ENCODE measurements at regions not wholly inside any gene's neighbourhood (a gene's known extent, or its start where the extent isn't known, plus 50 kb on each side); places are given as distances from the start of the nearest gene placed in this dataset.
A peak's percentile ranks its signal among the peaks of the same experiment; 100 is the strongest.

- no peak for TF ChIP-seq EZH2 (IDR thresholded peaks at IDR 0.05; ENCODE audit: low read length)
- TF ChIP-seq, protein P1, sequence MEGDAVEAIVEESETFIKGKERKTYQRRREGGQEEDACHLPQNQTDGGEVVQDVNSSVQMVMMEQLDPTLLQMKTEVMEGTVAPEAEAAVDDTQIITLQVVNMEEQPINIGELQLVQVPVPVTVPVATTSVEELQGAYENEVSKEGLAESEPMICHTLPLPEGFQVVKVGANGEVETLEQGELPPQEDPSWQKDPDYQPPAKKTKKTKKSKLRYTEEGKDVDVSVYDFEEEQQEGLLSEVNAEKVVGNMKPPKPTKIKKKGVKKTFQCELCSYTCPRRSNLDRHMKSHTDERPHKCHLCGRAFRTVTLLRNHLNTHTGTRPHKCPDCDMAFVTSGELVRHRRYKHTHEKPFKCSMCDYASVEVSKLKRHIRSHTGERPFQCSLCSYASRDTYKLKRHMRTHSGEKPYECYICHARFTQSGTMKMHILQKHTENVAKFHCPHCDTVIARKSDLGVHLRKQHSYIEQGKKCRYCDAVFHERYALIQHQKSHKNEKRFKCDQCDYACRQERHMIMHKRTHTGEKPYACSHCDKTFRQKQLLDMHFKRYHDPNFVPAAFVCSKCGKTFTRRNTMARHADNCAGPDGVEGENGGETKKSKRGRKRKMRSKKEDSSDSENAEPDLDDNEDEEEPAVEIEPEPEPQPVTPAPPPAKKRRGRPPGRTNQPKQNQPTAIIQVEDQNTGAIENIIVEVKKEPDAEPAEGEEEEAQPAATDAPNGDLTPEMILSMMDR (optimal IDR thresholded peaks at IDR 0.05 in 1 of 3, IDR thresholded peaks at IDR 0.05 in 1 of 3, conservative IDR thresholded peaks at IDR 0.05 in 1 of 3; ENCODE audit: extremely low read depth in 1 of 3, insufficient read depth in 2 of 3, low read length in 3 of 3): peak in 1 of 3 experiments; percentile 3
- no peaks in the 10 kb centered on the region for H4K20me1 ChIP-seq (ENCODE audit: control insufficient read depth, extremely low read depth, insufficient read depth, low read length)
Measured at GRCh38 chr4:67035501-67035900, 509.8 kb downstream of the CENPC start.

GRCh38 chr4:67030636-67031035 is 514.7 kb downstream of the CENPC start:
- H3K4me2 ChIP-seq (ENCODE audit: control insufficient read depth, extremely low read depth, insufficient read depth, low read depth, low read length): peak overlapping the region; percentile 26
- no peaks in the 10 kb centered on the region for H4K20me1 ChIP-seq (ENCODE audit: control insufficient read depth, extremely low read depth, insufficient read depth, low read length)
- H3K27ac ChIP-seq (ENCODE audit: control insufficient read depth, insufficient read depth, low read length): peak overlapping the region; percentile 0
- FAIRE-seq (peak; percentile 62), DNase-seq (ENCODE audit: low read depth, low spot score) (no peak)
- TF ChIP-seq, protein P1 (optimal IDR thresholded peaks at IDR 0.05 in 1 of 3, IDR thresholded peaks at IDR 0.05 in 1 of 3, conservative IDR thresholded peaks at IDR 0.05 in 1 of 3; ENCODE audit: extremely low read depth in 1 of 3, insufficient read depth in 2 of 3, low read length in 3 of 3): no peak
- no peak for TF ChIP-seq EZH2 (IDR thresholded peaks at IDR 0.05; ENCODE audit: low read length)
- H2AFZ ChIP-seq (ENCODE audit: control insufficient read depth, low read length): peak overlapping the region; percentile 8
- no peaks in the 10 kb centered on the region for H3K9me1 ChIP-seq (ENCODE audit: control insufficient read depth, extremely low read depth, insufficient read depth, low read length)
- no peaks in the 10 kb centered on the region for H3K36me3 ChIP-seq (ENCODE audit: control insufficient read depth in 2 of 2, extremely low read depth in 1 of 2, insufficient read depth in 2 of 2, low read length in 2 of 2)
- dilution Hi-C loops (cut with MboI; ENCODE audit: extremely low pct_ligation_motif_present, low sequenced_read_pairs): no loop called here
- no peaks in the 10 kb centered on the region for H3K27me3 ChIP-seq (ENCODE audit: control insufficient read depth, extremely low read depth, insufficient read depth, low read length)
- no peaks in the 10 kb centered on the region for H3K9me3 ChIP-seq (ENCODE audit: control insufficient read depth, low read depth, low read length)
- H3K79me2 ChIP-seq (ENCODE audit: control insufficient read depth, insufficient read depth, low read length): no peaks in the 10 kb centered on the region
- peaks cover 18% of the 10 kb centered on the region for H3K4me1 ChIP-seq (ENCODE audit: control insufficient read depth, extremely low read depth, insufficient read depth, low read length)
- H3K4me3 ChIP-seq (ENCODE audit: control insufficient read depth in 2 of 3, extremely low read depth in 1 of 3, insufficient read depth in 2 of 3, low read depth in 1 of 3, low read length in 3 of 3): no peak overlapping the region
- no peak overlapping the region for H3K9ac ChIP-seq (ENCODE audit: control insufficient read depth, extremely low read depth, insufficient read depth, low read length)

More at GRCh38 chr4:67035501-67035900, 509.8 kb downstream of the CENPC start:
- DNase-seq (ENCODE audit: low read depth, low spot score): peak; percentile 35
- H3K36me3 ChIP-seq (ENCODE audit: control insufficient read depth in 2 of 2, extremely low read depth in 1 of 2, insufficient read depth in 2 of 2, low read length in 2 of 2): no peaks in the 10 kb centered on the region
- H3K9ac ChIP-seq (ENCODE audit: control insufficient read depth, extremely low read depth, insufficient read depth, low read length): no peak overlapping the region
- peak; percentile 89 for FAIRE-seq
- no peak overlapping the region for H2AFZ ChIP-seq (ENCODE audit: control insufficient read depth, low read length)
- H3K4me3 ChIP-seq (ENCODE audit: control insufficient read depth in 2 of 3, extremely low read depth in 1 of 3, insufficient read depth in 2 of 3, low read depth in 1 of 3, low read length in 3 of 3): no peak overlapping the region
- no peaks in the 10 kb centered on the region for H3K27me3 ChIP-seq (ENCODE audit: control insufficient read depth, extremely low read depth, insufficient read depth, low read length)
- peaks cover 2% of the 10 kb centered on the region for H3K9me3 ChIP-seq (ENCODE audit: control insufficient read depth, low read depth, low read length)
- dilution Hi-C loops (cut with MboI; ENCODE audit: extremely low pct_ligation_motif_present, low sequenced_read_pairs): no loop called here
- no peaks in the 10 kb centered on the region for H3K79me2 ChIP-seq (ENCODE audit: control insufficient read depth, insufficient read depth, low read length)
- no peak overlapping the region for H3K4me2 ChIP-seq (ENCODE audit: control insufficient read depth, extremely low read depth, insufficient read depth, low read depth, low read length)
- H3K9me1 ChIP-seq (ENCODE audit: control insufficient read depth, extremely low read depth, insufficient read depth, low read length): no peaks in the 10 kb centered on the region
- H3K4me1 ChIP-seq (ENCODE audit: control insufficient read depth, extremely low read depth, insufficient read depth, low read length): peaks cover 22% of the 10 kb centered on the region
- no peak overlapping the region for H3K27ac ChIP-seq (ENCODE audit: control insufficient read depth, insufficient read depth, low read length)

All from keratinocyte (primary cell).